Lung microvascular endothelial cell (primary cell): ENCODE measurements at regions not wholly inside any gene's neighbourhood (a gene's known extent, or its start where the extent isn't known, plus 50 kb on each side); places are given as distances from the start of the nearest gene placed in this dataset.

Experiments used
- DNase-seq, 2 donors: peaks; one replicate each; pipeline versions ENCODE4 v3.0.0 to v3.0.0-alpha.2; 2010; ENCODE audit warnings: low read depth in 2 of 2

GRCh38 chr13:32859707-32860292, 156.4 kb upstream of the KL start:
- no peak for DNase-seq

GRCh38 chr13:32861304-32861703, 154.9 kb upstream of the KL start:
- no peak for DNase-seq

GRCh38 chr13:32863596-32863995, 152.6 kb upstream of the KL start:
- no peak for DNase-seq

- no peak for DNase-seq
Observed at GRCh38 chr13:32866921-32867320, 149.3 kb upstream of the KL start.

GRCh38 chr13:32877491-32877890, 138.7 kb upstream of the KL start:
- no peak for DNase-seq

GRCh38 chr13:32878163-32878562, 138.1 kb upstream of the KL start:
- DNase-seq, result no peak

GRCh38 chr13:32880636-32881035, 135.6 kb upstream of the KL start:
- no peak for DNase-seq

GRCh38 chr13:32881074-32881776, 135.0 kb upstream of the KL start:
- DNase-seq, result peak in 1 of 2 donors; percentile 1

GRCh38 chr13:32881777-32882145, 134.5 kb upstream of the KL start:
- no peak for DNase-seq

- DNase-seq, result no peak
Observed at GRCh38 chr13:32882691-32883090, 133.5 kb upstream of the KL start.

GRCh38 chr13:32883474-32883873, 132.7 kb upstream of the KL start:
- peak in 1 of 2 donors; percentile 22 for DNase-seq

- no peak for DNase-seq
Observed at GRCh38 chr13:32887617-32888016, 128.6 kb upstream of the KL start.

GRCh38 chr13:32889986-32890565, 126.1 kb upstream of the KL start:
- DNase-seq, result no peak

GRCh38 chr13:32893176-32893575, 123.0 kb upstream of the KL start:
- DNase-seq, result no peak

GRCh38 chr13:32894589-32895001, 121.6 kb upstream of the KL start:
- no peak for DNase-seq

- DNase-seq, result no peak
Observed at GRCh38 chr13:32895296-32895695, 120.9 kb upstream of the KL start.

GRCh38 chr13:32897296-32897695, 118.9 kb upstream of the KL start:
- DNase-seq, result no peak

GRCh38 chr13:32902029-32902780, 114.0 kb upstream of the KL start:
- DNase-seq, result no peak

GRCh38 chr13:32902874-32903273, 113.3 kb upstream of the KL start:
- no peak for DNase-seq

- DNase-seq, result no peak
Observed at GRCh38 chr13:32903720-32904119, 112.5 kb upstream of the KL start.

GRCh38 chr13:32904266-32904665, 112.0 kb upstream of the KL start:
- no peak for DNase-seq

GRCh38 chr13:32905063-32905863, 111.0 kb upstream of the KL start:
- no peak for DNase-seq
